ENCODE measurements at regions not wholly inside any gene's neighbourhood (a gene's known extent, or its start where the extent isn't known, plus 50 kb on each side); places are given as distances from the start of the nearest gene placed in this dataset.
"Not testable (repeated sequence)": the region's sequence is repeated elsewhere in the genome, so short reads cannot be mapped to it uniquely, and the experiment has no call there.

DNA sequence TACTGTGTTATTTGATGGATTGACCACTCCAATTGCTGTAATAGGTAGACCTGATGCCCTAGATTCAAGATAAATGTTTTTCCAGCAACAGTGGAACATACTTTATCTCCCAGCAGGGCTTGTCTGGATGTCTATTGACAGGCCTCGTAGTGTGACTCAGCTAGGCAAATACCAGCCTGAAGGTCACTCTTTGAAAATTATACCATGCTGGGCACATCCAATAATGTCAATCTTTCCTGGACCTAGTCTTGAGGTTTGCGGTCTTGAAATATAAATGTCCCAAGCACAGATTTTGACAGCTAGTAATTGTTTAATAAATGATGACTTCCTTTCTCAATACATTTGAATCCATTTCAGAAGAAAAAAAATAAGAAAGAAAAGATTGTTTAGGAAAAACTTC is 1138.0 kb upstream of the TMPRSS15 start:
- ATAC-seq (no peak), DNase-seq (no peak)
- Mint-ChIP-seq H3K4me1 (ENCODE audit: low read depth) (no peaks in the 10 kb centered on the region), H3K27ac (no peak overlapping the region), H3K9me3 (ENCODE audit: insufficient read depth) (peaks cover 45% of the 10 kb centered on the region), H3K4me3 (no peak overlapping the region), H3K36me3 (ENCODE audit: low read depth) (no peaks in the 10 kb centered on the region), H3K27me3 (ENCODE audit: low read depth) (no peaks in the 10 kb centered on the region)
- POLR2A ChIA-PET, result no interaction called here
- CTCF ChIA-PET, result no interaction called here

- DNase-seq; H3K4me3 Mint-ChIP-seq; H3K27ac Mint-ChIP-seq; CTCF ChIA-PET; H3K27me3 Mint-ChIP-seq (ENCODE audit: low read depth); H3K4me1 Mint-ChIP-seq (ENCODE audit: low read depth); H3K36me3 Mint-ChIP-seq (ENCODE audit: low read depth); ATAC-seq; POLR2A ChIA-PET: not testable (repeated sequence)
- H3K9me3 Mint-ChIP-seq (ENCODE audit: insufficient read depth), result peaks cover 56% of the 10 kb centered on the region
Observed at GRCh38 chr21:19544493-19544892, 1140.9 kb upstream of the TMPRSS15 start.

DNA sequence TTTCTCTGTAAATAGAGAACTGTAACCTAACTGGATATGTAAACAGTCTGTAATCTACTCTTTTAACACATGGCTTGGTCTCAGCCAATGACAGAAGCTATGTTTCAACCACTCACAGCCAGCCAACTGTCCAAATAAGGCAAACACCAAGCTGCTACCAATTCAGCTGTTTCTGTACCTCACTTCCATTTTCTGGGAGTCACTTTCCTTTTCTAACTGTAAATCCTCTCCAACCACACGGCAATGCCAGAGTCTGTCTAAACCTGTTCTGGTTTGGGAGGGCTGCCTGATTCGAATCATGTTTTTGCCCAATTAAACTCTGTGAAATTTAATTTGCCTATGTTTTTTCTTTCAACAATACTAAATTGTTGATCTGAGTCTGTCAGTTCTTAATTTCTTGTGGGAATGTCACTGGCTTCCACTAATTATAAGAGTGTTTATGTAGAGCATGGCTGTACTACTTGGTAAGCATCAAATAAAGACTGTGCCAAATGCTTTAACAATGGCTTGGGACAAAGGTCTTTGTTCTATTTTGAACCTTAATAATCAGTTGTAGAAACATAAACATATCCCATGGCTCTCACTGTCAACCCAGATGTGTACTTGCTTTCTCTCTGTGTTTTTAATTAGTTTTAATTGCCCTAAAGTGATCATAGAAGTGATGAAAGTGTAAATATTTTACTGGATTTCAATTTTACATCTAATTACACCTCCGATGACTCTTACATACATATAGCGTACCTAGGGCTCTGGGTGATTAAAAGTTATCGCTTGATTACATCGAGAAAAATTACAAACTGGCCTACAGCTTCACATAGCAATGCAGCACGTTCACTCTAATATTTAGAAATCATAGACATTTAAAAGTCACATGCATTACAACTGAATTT is 1144.6 kb upstream of the TMPRSS15 start:
- CTCF ChIA-PET, result no interaction called here
- no peak overlapping the region for H3K27ac Mint-ChIP-seq
- DNase-seq, result no peak
- no peak for ATAC-seq
- H3K4me1 Mint-ChIP-seq (ENCODE audit: low read depth), result no peaks in the 10 kb centered on the region
- peaks cover 37% of the 10 kb centered on the region for H3K9me3 Mint-ChIP-seq (ENCODE audit: insufficient read depth)
- POLR2A ChIA-PET, result no interaction called here
- no peak overlapping the region for H3K4me3 Mint-ChIP-seq
- H3K27me3 Mint-ChIP-seq (ENCODE audit: low read depth), result no peaks in the 10 kb centered on the region
- H3K36me3 Mint-ChIP-seq (ENCODE audit: low read depth), result no peaks in the 10 kb centered on the region

- no peak for ATAC-seq
- no peak for DNase-seq
- POLR2A ChIA-PET, result no interaction called here
- Mint-ChIP-seq H3K27me3 (ENCODE audit: low read depth) (no peaks in the 10 kb centered on the region), H3K27ac (no peak overlapping the region), H3K4me1 (ENCODE audit: low read depth) (no peaks in the 10 kb centered on the region), H3K4me3 (no peak overlapping the region), H3K36me3 (ENCODE audit: low read depth) (no peaks in the 10 kb centered on the region), H3K9me3 (ENCODE audit: insufficient read depth) (peaks cover 26% of the 10 kb centered on the region)
- CTCF ChIA-PET, result no interaction called here
Observed at GRCh38 chr21:19553919-19554615, 1150.5 kb upstream of the TMPRSS15 start.

DNA sequence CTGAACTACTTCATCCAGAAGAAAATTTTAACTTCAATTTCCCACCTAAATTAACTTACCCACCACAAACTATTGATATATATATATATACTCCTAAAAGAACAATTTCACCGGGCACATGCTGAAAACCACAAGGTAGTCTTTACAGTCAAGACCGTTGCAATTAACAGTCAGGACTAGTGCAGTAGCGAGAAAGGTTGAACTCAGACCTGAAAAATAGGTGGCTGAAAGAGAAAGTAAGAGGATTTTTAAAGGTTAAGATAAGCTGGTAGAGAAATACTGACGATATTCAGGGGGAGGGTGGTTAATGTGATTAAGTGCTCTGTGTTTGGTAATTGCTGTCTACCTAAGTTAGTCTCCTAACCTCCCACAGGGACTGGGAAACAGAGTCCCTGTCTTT is 1153.5 kb upstream of the TMPRSS15 start:
- H3K27me3 Mint-ChIP-seq (ENCODE audit: low read depth), result no peaks in the 10 kb centered on the region
- no peaks in the 10 kb centered on the region for H3K36me3 Mint-ChIP-seq (ENCODE audit: low read depth)
- peaks cover 29% of the 10 kb centered on the region for H3K9me3 Mint-ChIP-seq (ENCODE audit: insufficient read depth)
- no peak for DNase-seq
- POLR2A ChIA-PET, result no interaction called here
- CTCF ChIA-PET, result no interaction called here
- H3K4me1 Mint-ChIP-seq (ENCODE audit: low read depth), result no peaks in the 10 kb centered on the region
- H3K4me3 Mint-ChIP-seq, result no peak overlapping the region
- no peak overlapping the region for H3K27ac Mint-ChIP-seq
- no peak for ATAC-seq

DNA sequence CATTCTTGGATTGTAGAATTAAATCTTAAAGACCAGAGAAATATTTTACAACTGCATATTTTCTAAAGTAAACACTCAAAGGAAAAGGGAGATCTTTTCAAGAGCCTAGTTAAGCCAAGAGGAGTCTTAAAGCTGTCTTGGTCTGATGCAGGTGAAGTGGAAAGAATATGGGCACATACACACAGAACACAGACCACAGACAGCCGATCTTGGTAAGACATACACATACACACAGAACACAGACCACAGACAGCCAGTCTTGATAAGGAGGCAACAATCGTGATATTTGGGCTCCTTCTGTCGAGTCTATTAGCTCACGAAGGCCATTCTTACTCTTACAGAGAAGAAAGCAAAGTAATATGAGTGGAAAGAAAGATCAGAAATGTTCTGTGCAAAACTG is 1153.9 kb upstream of the TMPRSS15 start:
- Mint-ChIP-seq H3K4me3 (no peak overlapping the region), H3K9me3 (ENCODE audit: insufficient read depth) (peaks cover 31% of the 10 kb centered on the region), H3K4me1 (ENCODE audit: low read depth) (no peaks in the 10 kb centered on the region), H3K36me3 (ENCODE audit: low read depth) (no peaks in the 10 kb centered on the region), H3K27me3 (ENCODE audit: low read depth) (no peaks in the 10 kb centered on the region), H3K27ac (no peak overlapping the region)
- no peak for ATAC-seq
- POLR2A ChIA-PET, result no interaction called here
- DNase-seq, result no peak
- CTCF ChIA-PET, result no interaction called here

DNA sequence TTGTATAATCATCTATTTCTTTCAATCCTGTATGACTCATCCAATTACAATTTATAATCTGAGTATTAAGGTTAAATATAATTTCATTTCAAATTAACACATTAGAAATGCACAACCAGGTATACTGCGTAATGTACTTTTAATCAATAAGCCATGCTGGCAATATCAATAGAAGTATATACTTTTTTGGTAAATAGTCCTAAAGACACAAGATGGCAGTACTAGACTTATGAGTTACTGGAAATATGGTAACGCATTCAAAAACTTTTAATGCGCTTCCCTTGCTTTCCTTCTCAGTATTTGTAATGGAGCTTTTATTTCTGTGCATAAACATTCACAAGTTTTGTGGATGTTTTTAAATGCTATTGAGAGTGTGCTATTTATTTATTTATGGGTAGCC is 1162.0 kb upstream of the TMPRSS15 start:
- POLR2A ChIA-PET, result no interaction called here
- no peak for ATAC-seq
- Mint-ChIP-seq H3K4me1 (ENCODE audit: low read depth) (no peaks in the 10 kb centered on the region), H3K4me3 (no peak overlapping the region), H3K27me3 (ENCODE audit: low read depth) (no peaks in the 10 kb centered on the region), H3K27ac (no peak overlapping the region), H3K9me3 (ENCODE audit: insufficient read depth) (peaks cover 27% of the 10 kb centered on the region), H3K36me3 (ENCODE audit: low read depth) (no peaks in the 10 kb centered on the region)
- DNase-seq, result no peak
- CTCF ChIA-PET, result no interaction called here

DNA sequence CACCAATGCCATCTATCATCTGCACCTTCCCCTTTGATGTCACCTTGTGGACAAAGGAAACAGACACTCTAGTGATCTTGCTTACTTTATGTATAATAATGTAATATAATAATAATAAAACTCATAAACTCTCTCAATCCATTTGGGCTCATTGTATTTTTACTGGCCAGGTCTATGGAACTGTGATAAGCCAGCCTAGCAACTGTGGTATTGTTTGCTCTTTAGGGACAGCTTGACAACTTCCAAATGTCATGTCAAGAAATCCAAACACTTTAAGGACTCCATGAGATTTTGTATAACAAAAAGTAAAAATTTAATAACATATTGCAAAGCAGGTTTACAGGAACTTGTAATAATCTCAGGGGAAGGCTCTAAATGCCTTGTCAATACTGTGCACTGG is 1163.4 kb upstream of the TMPRSS15 start:
- CTCF ChIA-PET, result no interaction called here
- POLR2A ChIA-PET, result no interaction called here
- Mint-ChIP-seq H3K4me1 (ENCODE audit: low read depth) (no peaks in the 10 kb centered on the region), H3K27ac (no peak overlapping the region), H3K4me3 (no peak overlapping the region), H3K36me3 (ENCODE audit: low read depth) (no peaks in the 10 kb centered on the region), H3K27me3 (ENCODE audit: low read depth) (no peaks in the 10 kb centered on the region), H3K9me3 (ENCODE audit: insufficient read depth) (peaks cover 32% of the 10 kb centered on the region)
- DNase-seq, result no peak
- no peak for ATAC-seq

GRCh38 chr21:19577381-19577780 is 1173.8 kb upstream of the TMPRSS15 start:
- no peaks in the 10 kb centered on the region for H3K27me3 Mint-ChIP-seq (ENCODE audit: low read depth)
- no peaks in the 10 kb centered on the region for H3K4me1 Mint-ChIP-seq (ENCODE audit: low read depth)
- ChIA-PET POLR2A (no interaction called here), CTCF (no interaction called here)
- H3K36me3 Mint-ChIP-seq (ENCODE audit: low read depth), result no peaks in the 10 kb centered on the region
- DNase-seq (no peak), ATAC-seq (no peak)
- no peak overlapping the region for H3K27ac Mint-ChIP-seq
- no peak overlapping the region for H3K4me3 Mint-ChIP-seq
- H3K9me3 Mint-ChIP-seq (ENCODE audit: insufficient read depth), result peaks cover 14% of the 10 kb centered on the region

- ATAC-seq, result no peak
- ChIA-PET POLR2A (no interaction called here), CTCF (no interaction called here)
- H3K9me3 Mint-ChIP-seq (ENCODE audit: insufficient read depth), result peaks cover 25% of the 10 kb centered on the region
- H3K4me3 Mint-ChIP-seq, result no peak overlapping the region
- H3K4me1 Mint-ChIP-seq (ENCODE audit: low read depth), result no peaks in the 10 kb centered on the region
- no peak for DNase-seq
- no peaks in the 10 kb centered on the region for H3K36me3 Mint-ChIP-seq (ENCODE audit: low read depth)
- no peak overlapping the region for H3K27ac Mint-ChIP-seq
- no peaks in the 10 kb centered on the region for H3K27me3 Mint-ChIP-seq (ENCODE audit: low read depth)
Observed at GRCh38 chr21:19590044-19590443, 1186.5 kb upstream of the TMPRSS15 start.

DNA sequence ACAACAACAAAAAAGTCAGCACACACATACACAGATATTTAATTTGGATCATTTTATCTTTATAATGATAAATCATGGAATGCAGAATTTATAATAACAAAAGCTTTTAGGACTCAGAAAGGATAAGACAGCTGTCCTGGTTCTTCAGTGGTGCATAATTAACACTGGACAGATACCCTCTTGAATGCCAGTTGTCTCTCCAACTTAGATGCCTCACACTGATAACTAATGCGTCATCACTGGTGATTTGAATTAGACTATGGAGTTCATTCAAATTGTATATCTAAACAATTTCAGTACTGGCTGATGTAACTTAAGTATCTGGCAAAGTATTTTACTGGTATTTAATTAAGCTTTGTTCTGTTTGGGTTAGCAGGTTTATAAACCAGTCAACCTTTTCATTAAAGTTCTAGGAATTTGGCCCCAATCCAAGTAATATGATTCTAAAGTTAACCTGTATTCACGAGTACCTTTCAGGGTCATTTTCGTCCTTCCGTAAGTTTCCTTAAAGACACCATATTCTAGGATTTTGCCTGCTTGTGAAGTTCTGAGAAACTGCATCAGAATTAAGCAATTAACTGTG is 1199.5 kb upstream of the TMPRSS15 start:
- no peaks in the 10 kb centered on the region for H3K27me3 Mint-ChIP-seq (ENCODE audit: low read depth)

DNA sequence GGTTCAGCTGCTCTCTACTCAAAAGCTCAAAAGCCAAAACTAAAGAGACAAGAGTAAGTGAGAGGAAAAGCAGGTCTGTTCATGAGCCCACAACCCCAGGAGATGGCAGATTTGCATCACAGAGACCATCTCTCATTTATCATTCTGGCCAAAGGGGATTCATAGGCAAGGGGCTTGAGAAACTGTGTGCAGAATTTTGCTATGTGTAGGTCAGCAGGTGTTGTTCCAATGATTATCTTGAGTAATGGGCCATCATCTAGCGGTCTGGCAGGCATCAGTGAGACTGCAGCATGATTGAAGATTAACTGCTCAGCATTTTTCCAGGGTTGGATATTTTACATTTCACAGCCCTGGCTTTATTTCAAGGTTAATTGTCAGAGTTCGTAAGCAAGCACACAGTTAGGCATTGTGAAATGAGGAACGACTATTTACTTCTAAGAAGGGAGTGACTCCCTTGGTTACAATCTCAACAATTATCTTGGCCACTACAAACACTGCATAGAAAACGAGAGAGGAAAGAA is 1204.6 kb upstream of the TMPRSS15 start:
- POLR2A ChIA-PET, result no interaction called here
- H3K36me3 Mint-ChIP-seq (ENCODE audit: low read depth), result no peaks in the 10 kb centered on the region
- CTCF ChIA-PET, result no interaction called here
- H3K27me3 Mint-ChIP-seq (ENCODE audit: low read depth), result no peaks in the 10 kb centered on the region
- no peak overlapping the region for H3K27ac Mint-ChIP-seq
- ATAC-seq, result no peak
- DNase-seq, result no peak
- no peaks in the 10 kb centered on the region for H3K4me1 Mint-ChIP-seq (ENCODE audit: low read depth)
- peaks cover 8% of the 10 kb centered on the region for H3K9me3 Mint-ChIP-seq (ENCODE audit: insufficient read depth)
- no peak overlapping the region for H3K4me3 Mint-ChIP-seq

More for the DNA sequence above, 1199.5 kb upstream of the TMPRSS15 start:
- Mint-ChIP-seq H3K4me1 (ENCODE audit: low read depth) (no peaks in the 10 kb centered on the region), H3K27ac (no peak overlapping the region), H3K36me3 (ENCODE audit: low read depth) (no peaks in the 10 kb centered on the region), H3K9me3 (ENCODE audit: insufficient read depth) (no peaks in the 10 kb centered on the region), H3K4me3 (no peak overlapping the region)
- DNase-seq (no peak), ATAC-seq (no peak)
- CTCF ChIA-PET, result no interaction called here
- POLR2A ChIA-PET, result no interaction called here
